ENCODE measurements at regions not wholly inside any gene's neighbourhood (a gene's known extent, or its start where the extent isn't known, plus 50 kb on each side); places are given as distances from the start of the nearest gene placed in this dataset.
"Not testable (repeated sequence)": the region's sequence is repeated elsewhere in the genome, so short reads cannot be mapped to it uniquely, and the experiment has no call there.

GRCh38 chr11:13614918-13615317 is 53.5 kb upstream of the FAR1 start:
- H3K4me1 ChIP-seq (ENCODE audit: control extremely low read depth in 1 of 4, control insufficient read depth in 4 of 4, insufficient read depth in 4 of 4, low read length in 3 of 4); H3K27me3 ChIP-seq (replicated peaks in 2 of 5; ENCODE audit: control insufficient read depth in 4 of 5, insufficient read depth in 5 of 5, low read length in 4 of 5); DNase-seq; POLR2A ChIA-PET; H3K27ac ChIP-seq (ENCODE audit: insufficient read depth in 1 of 2, low read depth in 1 of 2, low read length in 2 of 2, poor library complexity in 1 of 2, severe bottlenecking in 2 of 2); CTCF ChIA-PET; H3K4me3 ChIP-seq (ENCODE audit: control insufficient read depth in 1 of 7, extremely low read depth in 1 of 7, insufficient read depth in 4 of 7, low read depth in 2 of 7, low read length in 6 of 7); H3K36me3 ChIP-seq (ENCODE audit: control insufficient read depth in 4 of 4, insufficient read depth in 4 of 4, low read length in 3 of 4): not testable (repeated sequence)
- peaks cover 0 to 20% (median 3%) of the 10 kb centered on the region in 5 experiments for H3K9me3 ChIP-seq (ENCODE audit: control extremely low read depth in 1 of 5, control insufficient read depth in 4 of 5, insufficient read depth in 2 of 5, low read depth in 1 of 5, low read length in 4 of 5)

- Histone ChIP-seq H3K27me3 (replicated peaks in 2 of 5; ENCODE audit: control insufficient read depth in 4 of 5, insufficient read depth in 5 of 5, low read length in 4 of 5) (peaks cover 0 to 3% (median 0%) of the 10 kb centered on the region in 5 experiments), H3K4me1 (ENCODE audit: control extremely low read depth in 1 of 4, control insufficient read depth in 4 of 4, insufficient read depth in 4 of 4, low read length in 3 of 4) (no peaks in the 10 kb centered on the region), H3K4me3 (ENCODE audit: control insufficient read depth in 1 of 7, extremely low read depth in 1 of 7, insufficient read depth in 4 of 7, low read depth in 2 of 7, low read length in 6 of 7) (no peak overlapping the region), H3K9me3 (ENCODE audit: control extremely low read depth in 1 of 5, control insufficient read depth in 4 of 5, insufficient read depth in 2 of 5, low read depth in 1 of 5, low read length in 4 of 5) (peaks cover 0 to 7% (median 0%) of the 10 kb centered on the region in 5 experiments), H3K27ac (ENCODE audit: insufficient read depth in 1 of 2, low read depth in 1 of 2, low read length in 2 of 2, poor library complexity in 1 of 2, severe bottlenecking in 2 of 2) (no peak overlapping the region), H3K36me3 (ENCODE audit: control insufficient read depth in 4 of 4, insufficient read depth in 4 of 4, low read length in 3 of 4) (no peaks in the 10 kb centered on the region)
- ChIA-PET POLR2A (no interaction called here), CTCF (no interaction called here)
- WGBS (ENCODE audit: insufficient coverage), result no CpG with 5 or more reads among the region's 2 CpGs
- DNase-seq, result no peak
These were observed 59.8 kb upstream of the FAR1 start for GRCh38 chr11:13608656-13609055.

- Histone ChIP-seq H3K27ac (ENCODE audit: insufficient read depth in 1 of 2, low read depth in 1 of 2, low read length in 2 of 2, poor library complexity in 1 of 2, severe bottlenecking in 2 of 2) (no peak overlapping the region), H3K36me3 (ENCODE audit: control insufficient read depth in 4 of 4, insufficient read depth in 4 of 4, low read length in 3 of 4) (no peaks in the 10 kb centered on the region), H3K9me3 (ENCODE audit: control extremely low read depth in 1 of 5, control insufficient read depth in 4 of 5, insufficient read depth in 2 of 5, low read depth in 1 of 5, low read length in 4 of 5) (peaks cover 0 to 3% (median 0%) of the 10 kb centered on the region in 5 experiments), H3K27me3 (replicated peaks in 2 of 5; ENCODE audit: control insufficient read depth in 4 of 5, insufficient read depth in 5 of 5, low read length in 4 of 5) (peaks cover 0 to 6% (median 0%) of the 10 kb centered on the region in 5 experiments), H3K4me1 (ENCODE audit: control extremely low read depth in 1 of 4, control insufficient read depth in 4 of 4, insufficient read depth in 4 of 4, low read length in 3 of 4) (no peaks in the 10 kb centered on the region), H3K4me3 (ENCODE audit: control insufficient read depth in 1 of 7, extremely low read depth in 1 of 7, insufficient read depth in 4 of 7, low read depth in 2 of 7, low read length in 6 of 7) (no peak overlapping the region)
- 73% methylated on average over 1 of the region's 2 CpGs for WGBS (ENCODE audit: insufficient coverage)
- POLR2A ChIA-PET, result no interaction called here
- no peak for DNase-seq
- CTCF ChIA-PET, result no interaction called here
These were observed 61.8 kb upstream of the FAR1 start for GRCh38 chr11:13606701-13607100.

- CTCF ChIA-PET, result no interaction called here
- DNase-seq, result no peak
- no peak overlapping the region for H3K4me3 ChIP-seq (ENCODE audit: control insufficient read depth in 1 of 7, extremely low read depth in 1 of 7, insufficient read depth in 4 of 7, low read depth in 2 of 7, low read length in 6 of 7)
These were observed 64.8 kb upstream of the FAR1 start for GRCh38 chr11:13603661-13604060.

GRCh38 chr11:13602844-13603243 is 65.6 kb upstream of the FAR1 start:
- POLR2A ChIA-PET, result interaction anchor here (0.6 kb wide), 1 partner anchor 123 kb away, joined by 4 read pairs; no protein-coding TSS in a partner anchor

More at GRCh38 chr11:13603661-13604060, 64.8 kb upstream of the FAR1 start:
- peaks cover 0 to 6% (median 0%) of the 10 kb centered on the region in 5 experiments for H3K27me3 ChIP-seq (replicated peaks in 2 of 5; ENCODE audit: control insufficient read depth in 4 of 5, insufficient read depth in 5 of 5, low read length in 4 of 5)
- no peaks in the 10 kb centered on the region for H3K36me3 ChIP-seq (ENCODE audit: control insufficient read depth in 4 of 4, insufficient read depth in 4 of 4, low read length in 3 of 4)
- peaks cover 0 to 3% (median 0%) of the 10 kb centered on the region in 5 experiments for H3K9me3 ChIP-seq (ENCODE audit: control extremely low read depth in 1 of 5, control insufficient read depth in 4 of 5, insufficient read depth in 2 of 5, low read depth in 1 of 5, low read length in 4 of 5)
- WGBS (ENCODE audit: insufficient coverage), result 40% methylated on average over 1 of the region's 1 CpG
- POLR2A ChIA-PET, result no interaction called here
- H3K4me1 ChIP-seq (ENCODE audit: control extremely low read depth in 1 of 4, control insufficient read depth in 4 of 4, insufficient read depth in 4 of 4, low read length in 3 of 4), result no peaks in the 10 kb centered on the region
- no peak overlapping the region for H3K27ac ChIP-seq (ENCODE audit: insufficient read depth in 1 of 2, low read depth in 1 of 2, low read length in 2 of 2, poor library complexity in 1 of 2, severe bottlenecking in 2 of 2)

GRCh38 chr11:13596611-13597326 is 71.7 kb upstream of the FAR1 start:
- 93% methylated on average over 4 of the region's 6 CpGs for WGBS (ENCODE audit: insufficient coverage)
- Histone ChIP-seq H3K27ac (ENCODE audit: insufficient read depth in 1 of 2, low read depth in 1 of 2, low read length in 2 of 2, poor library complexity in 1 of 2, severe bottlenecking in 2 of 2) (no peak overlapping the region), H3K9me3 (ENCODE audit: control extremely low read depth in 1 of 5, control insufficient read depth in 4 of 5, insufficient read depth in 2 of 5, low read depth in 1 of 5, low read length in 4 of 5) (no peaks in the 10 kb centered on the region), H3K27me3 (replicated peaks in 2 of 5; ENCODE audit: control insufficient read depth in 4 of 5, insufficient read depth in 5 of 5, low read length in 4 of 5) (peaks cover 0 to 6% (median 0%) of the 10 kb centered on the region in 5 experiments), H3K4me3 (ENCODE audit: control insufficient read depth in 1 of 7, extremely low read depth in 1 of 7, insufficient read depth in 4 of 7, low read depth in 2 of 7, low read length in 6 of 7) (no peak overlapping the region), H3K36me3 (ENCODE audit: control insufficient read depth in 4 of 4, insufficient read depth in 4 of 4, low read length in 3 of 4) (no peaks in the 10 kb centered on the region), H3K4me1 (ENCODE audit: control extremely low read depth in 1 of 4, control insufficient read depth in 4 of 4, insufficient read depth in 4 of 4, low read length in 3 of 4) (no peaks in the 10 kb centered on the region)
- CTCF ChIA-PET, result no interaction called here
- POLR2A ChIA-PET, result no interaction called here
- no peak for DNase-seq

More at GRCh38 chr11:13602844-13603243, 65.6 kb upstream of the FAR1 start:
- Histone ChIP-seq H3K27ac (ENCODE audit: insufficient read depth in 1 of 2, low read depth in 1 of 2, low read length in 2 of 2, poor library complexity in 1 of 2, severe bottlenecking in 2 of 2) (no peak overlapping the region), H3K27me3 (replicated peaks in 2 of 5; ENCODE audit: control insufficient read depth in 4 of 5, insufficient read depth in 5 of 5, low read length in 4 of 5) (peaks cover 0 to 7% (median 0%) of the 10 kb centered on the region in 5 experiments), H3K9me3 (ENCODE audit: control extremely low read depth in 1 of 5, control insufficient read depth in 4 of 5, insufficient read depth in 2 of 5, low read depth in 1 of 5, low read length in 4 of 5) (peaks cover 0 to 3% (median 0%) of the 10 kb centered on the region in 5 experiments), H3K4me1 (ENCODE audit: control extremely low read depth in 1 of 4, control insufficient read depth in 4 of 4, insufficient read depth in 4 of 4, low read length in 3 of 4) (no peaks in the 10 kb centered on the region), H3K36me3 (ENCODE audit: control insufficient read depth in 4 of 4, insufficient read depth in 4 of 4, low read length in 3 of 4) (no peaks in the 10 kb centered on the region), H3K4me3 (ENCODE audit: control insufficient read depth in 1 of 7, extremely low read depth in 1 of 7, insufficient read depth in 4 of 7, low read depth in 2 of 7, low read length in 6 of 7) (no peak overlapping the region)
- CTCF ChIA-PET, result no interaction called here
- no peak for DNase-seq

- CTCF ChIA-PET, result no interaction called here
- POLR2A ChIA-PET, result no interaction called here
- no peaks in the 10 kb centered on the region for H3K4me1 ChIP-seq (ENCODE audit: control extremely low read depth in 1 of 4, control insufficient read depth in 4 of 4, insufficient read depth in 4 of 4, low read length in 3 of 4)
- no peak overlapping the region for H3K4me3 ChIP-seq (ENCODE audit: control insufficient read depth in 1 of 7, extremely low read depth in 1 of 7, insufficient read depth in 4 of 7, low read depth in 2 of 7, low read length in 6 of 7)
- no peaks in the 10 kb centered on the region for H3K36me3 ChIP-seq (ENCODE audit: control insufficient read depth in 4 of 4, insufficient read depth in 4 of 4, low read length in 3 of 4)
- H3K27me3 ChIP-seq (replicated peaks in 2 of 5; ENCODE audit: control insufficient read depth in 4 of 5, insufficient read depth in 5 of 5, low read length in 4 of 5), result peaks cover 0 to 6% (median 0%) of the 10 kb centered on the region in 5 experiments
- peaks cover 0 to 6% (median 0%) of the 10 kb centered on the region in 5 experiments for H3K9me3 ChIP-seq (ENCODE audit: control extremely low read depth in 1 of 5, control insufficient read depth in 4 of 5, insufficient read depth in 2 of 5, low read depth in 1 of 5, low read length in 4 of 5)
- DNase-seq, result no peak
- H3K27ac ChIP-seq (ENCODE audit: insufficient read depth in 1 of 2, low read depth in 1 of 2, low read length in 2 of 2, poor library complexity in 1 of 2, severe bottlenecking in 2 of 2), result no peak overlapping the region
These were observed 73.3 kb upstream of the FAR1 start for GRCh38 chr11:13595166-13595565.

Measured in common myeloid progenitor, CD34-positive (primary cell).